ENCODE measurements at regions not wholly inside any gene's neighbourhood (a gene's known extent, or its start where the extent isn't known, plus 50 kb on each side); places are given as distances from the start of the nearest gene placed in this dataset.

- DNase-seq (ENCODE audit: extremely low read depth in 1 of 11, low read depth in 9 of 11, low spot score in 4 of 11): no peak
Observed at GRCh38 chr6:48289841-48290240, 178.8 kb upstream of the PTCHD4 start.

GRCh38 chr6:48281217-48281616 lies 170.2 kb upstream of the PTCHD4 start:
- DNase-seq (ENCODE audit: extremely low read depth in 1 of 11, low read depth in 9 of 11, low spot score in 4 of 11): peak in 1 of 11 donors; percentile 3

GRCh38 chr6:48280035-48280620 lies 169.1 kb upstream of the PTCHD4 start:
- no peak for DNase-seq (ENCODE audit: extremely low read depth in 1 of 11, low read depth in 9 of 11, low spot score in 4 of 11)

DNA sequence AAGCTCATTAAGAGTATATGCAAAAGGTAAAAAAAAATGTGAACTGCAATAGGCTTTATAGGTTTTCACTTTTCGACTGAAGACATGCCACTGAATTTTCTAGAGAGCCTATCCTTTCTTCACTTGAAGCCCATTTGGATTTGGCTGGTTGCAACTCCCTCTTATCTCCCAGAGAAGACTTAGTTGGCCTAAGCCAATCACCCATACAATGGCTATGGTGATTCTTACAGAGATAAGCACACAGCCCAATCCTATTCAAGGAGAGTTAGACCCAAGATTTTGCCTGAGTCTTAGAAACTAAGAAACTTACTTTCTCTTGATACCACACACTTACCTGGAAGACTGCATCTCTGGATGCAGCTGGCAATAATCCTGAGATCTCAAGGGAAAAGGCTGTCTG lies 167.3 kb upstream of the PTCHD4 start:
- DNase-seq (ENCODE audit: extremely low read depth in 1 of 11, low read depth in 9 of 11, low spot score in 4 of 11): no peak

DNA sequence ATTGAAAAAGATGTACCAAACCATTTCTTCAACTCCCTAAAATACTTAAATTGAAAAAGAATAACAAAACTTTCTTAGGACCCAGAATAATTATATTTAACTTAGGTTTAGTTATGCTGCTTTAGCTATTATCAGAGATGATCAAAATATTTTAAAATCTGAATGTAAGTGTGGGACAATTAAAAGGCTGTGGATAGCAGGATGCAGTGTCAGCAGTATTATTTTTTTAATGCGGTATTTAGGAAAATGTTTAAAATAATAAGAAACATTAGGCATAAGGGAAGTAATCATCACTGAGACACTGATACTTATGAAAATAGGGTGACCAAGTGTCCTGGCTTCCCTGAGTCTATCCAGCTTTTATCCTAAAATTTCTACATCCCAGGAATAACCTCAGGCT lies 161.5 kb upstream of the PTCHD4 start:
- DNase-seq (ENCODE audit: extremely low read depth in 1 of 11, low read depth in 9 of 11, low spot score in 4 of 11): no peak

DNA sequence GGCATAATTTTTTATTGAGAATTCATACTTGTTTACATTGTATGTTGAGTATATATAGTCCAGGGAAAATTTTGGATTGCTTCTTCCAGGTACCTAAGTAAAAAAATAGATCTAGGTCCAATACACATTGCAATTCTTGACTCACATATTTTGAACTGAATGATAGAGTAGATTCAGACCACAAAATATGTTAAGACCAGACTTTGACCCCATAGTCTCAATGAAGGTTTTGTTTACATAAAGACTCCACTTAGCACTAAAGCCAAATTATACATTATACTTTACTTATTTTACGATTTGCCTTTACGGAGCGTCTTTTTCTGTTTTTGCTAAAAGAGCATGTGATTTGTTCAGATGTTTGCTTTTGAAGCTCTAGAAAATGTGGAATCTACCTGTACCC lies 144.1 kb upstream of the PTCHD4 start:
- DNase-seq (ENCODE audit: extremely low read depth in 1 of 11, low read depth in 9 of 11, low spot score in 4 of 11): no peak

DNA sequence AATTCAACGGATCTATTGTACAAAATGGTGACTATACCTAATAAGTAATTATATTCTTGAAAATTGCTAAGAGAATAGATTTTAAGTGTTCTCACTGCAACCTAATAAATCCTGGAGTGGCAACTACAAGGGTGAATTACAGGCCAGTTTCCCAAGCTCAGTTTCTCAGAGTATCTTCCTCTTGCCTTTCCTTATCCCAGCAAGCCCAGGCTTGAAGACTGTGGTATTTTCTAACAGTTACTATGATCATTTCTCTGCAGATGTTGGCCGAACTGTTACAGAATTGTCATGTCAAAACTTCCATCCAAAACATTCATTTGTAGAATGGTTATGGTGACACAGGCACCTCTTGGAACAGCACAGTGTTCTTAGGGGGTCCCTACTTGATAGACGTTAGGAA lies 138.1 kb upstream of the PTCHD4 start:
- DNase-seq (ENCODE audit: extremely low read depth in 1 of 11, low read depth in 9 of 11, low spot score in 4 of 11): no peak

DNA sequence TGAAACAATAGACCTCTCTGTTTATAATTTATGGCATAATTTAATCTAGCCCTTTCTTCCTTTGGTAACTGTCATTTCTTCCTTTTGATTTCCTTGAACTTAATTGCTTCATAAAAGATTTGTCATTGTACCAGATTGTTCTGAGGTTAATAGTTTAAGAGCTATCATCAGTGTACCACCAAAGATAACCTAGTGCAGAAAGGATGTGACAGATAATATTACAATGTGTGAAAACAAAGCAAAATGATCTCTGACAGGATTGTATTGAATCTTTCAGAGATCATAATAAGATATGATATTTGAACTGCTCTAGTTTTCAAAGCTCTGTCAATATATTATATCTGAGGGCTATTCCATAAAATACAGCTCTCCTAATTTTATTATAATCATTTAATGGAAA lies 132.1 kb upstream of the PTCHD4 start:
- no peak for DNase-seq (ENCODE audit: extremely low read depth in 1 of 11, low read depth in 9 of 11, low spot score in 4 of 11)

GRCh38 chr6:48240287-48240686 lies 129.3 kb upstream of the PTCHD4 start:
- DNase-seq (ENCODE audit: extremely low read depth in 1 of 11, low read depth in 9 of 11, low spot score in 4 of 11): no peak

DNA sequence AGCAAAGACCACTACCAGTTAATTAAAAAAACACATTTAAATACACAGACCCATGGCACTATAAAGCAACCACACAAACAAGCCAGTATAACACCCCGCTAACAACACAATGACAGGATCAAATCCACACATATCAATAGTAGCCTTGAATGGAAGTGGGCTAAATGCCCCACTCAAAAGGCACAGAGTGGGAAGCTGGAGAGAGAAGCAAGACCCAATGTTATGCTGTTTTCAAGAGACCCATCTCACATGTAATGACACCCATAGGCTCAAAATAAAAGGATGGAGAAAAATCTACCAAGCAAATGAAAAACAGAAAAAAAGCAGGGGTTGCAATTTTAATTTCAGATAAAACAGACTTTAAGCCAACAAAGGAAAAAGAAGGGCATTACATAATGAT lies 125.4 kb upstream of the PTCHD4 start:
- DNase-seq (ENCODE audit: extremely low read depth in 1 of 11, low read depth in 9 of 11, low spot score in 4 of 11): no peak

DNA sequence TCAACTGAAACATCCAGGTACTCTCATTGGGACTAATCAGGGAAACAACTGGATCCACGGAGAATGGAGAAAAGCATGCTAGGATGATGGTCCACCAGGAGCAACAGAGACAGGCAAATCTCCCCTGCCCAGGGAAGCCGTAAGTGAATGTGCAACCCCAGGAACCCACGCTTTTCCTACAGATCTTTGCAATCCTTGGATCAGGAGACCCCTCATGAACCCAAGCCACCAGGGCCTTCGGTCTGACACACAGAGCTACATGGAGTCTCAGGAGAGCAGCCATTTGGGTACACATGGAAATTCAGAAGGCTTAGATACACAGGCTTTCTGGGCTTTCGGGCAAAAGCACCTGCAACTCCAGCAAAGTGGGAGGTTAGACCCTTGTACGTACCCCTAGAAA lies 122.1 kb upstream of the PTCHD4 start:
- no peak for DNase-seq (ENCODE audit: extremely low read depth in 1 of 11, low read depth in 9 of 11, low spot score in 4 of 11)

GRCh38 chr6:48229841-48230240 lies 118.8 kb upstream of the PTCHD4 start:
- DNase-seq (ENCODE audit: extremely low read depth in 1 of 11, low read depth in 9 of 11, low spot score in 4 of 11): no peak

DNA sequence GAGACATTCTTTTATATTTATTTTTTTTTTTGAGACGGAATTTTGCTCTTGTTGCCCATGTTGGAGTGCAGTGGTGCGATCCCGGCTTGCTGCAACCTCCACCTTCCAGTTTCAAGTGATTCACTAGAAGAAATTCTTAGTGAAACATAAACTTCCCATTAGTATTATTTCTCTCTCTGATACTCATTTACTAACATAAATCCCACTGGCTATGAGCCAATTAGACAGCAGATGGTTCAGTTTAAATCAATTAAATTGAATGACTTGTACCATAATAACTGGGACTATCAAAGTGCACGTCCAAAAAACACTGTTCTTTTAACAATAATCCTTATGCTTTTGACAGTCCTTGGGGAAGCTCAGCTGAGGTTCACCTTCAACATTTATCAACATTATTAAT lies 111.2 kb upstream of the PTCHD4 start:
- peak in 2 of 11 donors; percentile 2 to 8 for DNase-seq (ENCODE audit: extremely low read depth in 1 of 11, low read depth in 9 of 11, low spot score in 4 of 11)

- no peak for DNase-seq (ENCODE audit: extremely low read depth in 1 of 11, low read depth in 9 of 11, low spot score in 4 of 11)
Observed at GRCh38 chr6:48213076-48213788, 102.2 kb upstream of the PTCHD4 start.

DNA sequence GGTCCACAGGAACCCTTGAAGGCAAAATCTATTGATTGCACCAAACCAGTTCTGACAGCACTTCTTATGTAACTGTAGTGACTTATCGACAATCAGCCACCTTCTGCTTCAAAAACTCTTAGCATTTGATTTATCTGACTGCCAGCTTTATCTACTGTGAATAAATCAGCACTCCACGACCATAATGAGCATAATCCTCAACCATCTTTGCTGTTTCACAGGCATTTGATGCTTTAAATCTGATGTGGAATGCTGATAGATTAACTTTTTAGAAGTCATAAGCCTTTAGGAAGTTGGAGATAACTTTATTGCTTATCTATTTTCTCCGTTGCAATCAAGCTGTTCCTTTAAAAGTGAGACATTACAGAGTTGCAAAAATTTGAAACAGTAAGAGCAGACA lies 101.5 kb upstream of the PTCHD4 start:
- DNase-seq (ENCODE audit: extremely low read depth in 1 of 11, low read depth in 9 of 11, low spot score in 4 of 11): no peak

DNA sequence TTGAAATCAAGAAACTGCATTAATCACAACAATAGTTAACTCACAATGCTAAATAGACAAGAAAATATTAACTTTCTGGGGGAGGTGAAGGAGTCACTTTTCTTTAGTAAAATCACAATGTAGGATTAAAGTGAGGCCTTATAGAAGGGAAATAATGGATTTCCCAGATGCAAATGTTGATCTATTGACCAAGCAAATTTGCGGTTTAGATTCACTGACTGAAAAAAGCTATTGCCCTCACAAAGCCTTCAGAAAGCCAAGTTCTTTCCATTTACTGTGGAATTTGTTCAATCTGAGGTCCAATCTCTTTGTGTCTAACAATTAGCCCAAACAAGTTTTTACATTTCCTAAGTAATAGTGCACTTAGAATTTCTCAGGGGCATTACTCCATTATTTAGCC lies 95.1 kb upstream of the PTCHD4 start:
- DNase-seq (ENCODE audit: extremely low read depth in 1 of 11, low read depth in 9 of 11, low spot score in 4 of 11): no peak

DNA sequence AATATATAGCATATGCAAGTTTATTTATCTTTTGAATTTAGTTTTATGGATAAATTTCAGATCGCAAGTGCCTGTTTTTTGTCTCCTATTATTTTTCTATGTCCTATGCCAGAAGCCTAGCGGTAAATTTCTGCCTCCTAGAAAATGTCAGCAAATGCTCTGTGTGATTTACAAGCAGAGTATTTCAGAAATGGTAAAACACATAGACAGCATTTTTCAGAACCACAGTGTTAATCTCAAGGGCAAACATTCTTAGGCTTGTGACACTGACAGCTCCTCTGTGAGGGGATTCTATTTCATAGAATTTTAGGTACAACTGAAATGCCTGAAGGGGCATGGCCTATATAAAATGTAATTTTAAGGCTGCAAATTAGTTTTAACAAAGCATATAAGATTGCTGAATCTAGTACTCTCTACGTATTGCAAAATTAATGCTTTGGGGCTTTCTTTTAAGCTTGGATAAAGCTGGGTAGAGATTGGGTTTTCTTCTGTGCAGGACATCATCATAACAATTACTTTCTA lies 89.9 kb upstream of the PTCHD4 start:
- DNase-seq (ENCODE audit: extremely low read depth in 1 of 11, low read depth in 9 of 11, low spot score in 4 of 11): no peak

DNA sequence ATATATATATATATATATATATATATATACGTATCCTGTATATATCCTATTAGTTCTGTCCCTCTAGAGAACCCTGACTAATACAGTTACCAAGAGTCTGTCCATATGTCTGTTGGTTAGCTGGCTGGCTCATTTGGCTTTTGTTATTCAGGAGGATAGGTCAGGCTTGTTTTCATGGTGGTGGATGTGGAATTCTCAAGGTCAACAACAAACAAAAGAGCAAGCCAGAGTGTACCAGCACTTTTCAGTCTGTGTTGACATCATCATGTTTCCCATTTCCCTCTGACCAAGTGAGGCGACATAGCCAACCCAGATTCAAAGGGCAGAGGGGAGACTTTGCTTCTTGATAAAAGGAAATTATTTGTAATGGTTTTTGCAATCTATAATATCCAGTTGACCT lies 88.5 kb upstream of the PTCHD4 start:
- DNase-seq (ENCODE audit: extremely low read depth in 1 of 11, low read depth in 9 of 11, low spot score in 4 of 11): no peak

DNA sequence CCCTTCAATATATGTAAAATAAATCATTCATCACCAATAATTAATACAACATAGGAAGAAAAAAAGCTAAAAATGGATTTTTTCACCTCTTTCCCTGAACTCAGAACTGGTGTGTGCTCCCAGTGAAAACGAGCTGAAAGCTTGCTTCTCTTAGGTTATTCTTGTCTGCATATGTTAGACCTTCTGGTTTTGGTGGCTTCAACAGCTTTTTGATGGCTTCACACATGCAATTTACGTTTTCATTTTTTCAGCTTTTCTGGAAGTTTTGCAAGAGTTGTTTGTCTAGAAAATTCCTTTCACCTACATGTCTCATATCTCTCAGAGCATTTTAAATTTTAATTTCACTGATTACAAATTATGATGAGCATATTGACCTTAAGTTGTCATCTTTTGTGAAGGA lies 86.9 kb upstream of the PTCHD4 start:
- no peak for DNase-seq (ENCODE audit: extremely low read depth in 1 of 11, low read depth in 9 of 11, low spot score in 4 of 11)

- no peak for DNase-seq (ENCODE audit: extremely low read depth in 1 of 11, low read depth in 9 of 11, low spot score in 4 of 11)
Observed at GRCh38 chr6:48194596-48195295, 83.7 kb upstream of the PTCHD4 start.

All from renal cortex interstitium (tissue), 11 donors.